ENCODE measurements at regions not wholly inside any gene's neighbourhood (a gene's known extent, or its start where the extent isn't known, plus 50 kb on each side); places are given as distances from the start of the nearest gene placed in this dataset.

GRCh38 chr2:123648956-123649355, 376.1 kb upstream of the CNTNAP5 start:
- Mint-ChIP-seq H3K27ac (ENCODE audit: unreplicated experiment) (no peak overlapping the region), H3K4me1 (ENCODE audit: low read depth, unreplicated experiment) (no peaks in the 10 kb centered on the region), H3K4me3 (ENCODE audit: unreplicated experiment) (no peak overlapping the region), H3K27me3 (ENCODE audit: unreplicated experiment) (no peaks in the 10 kb centered on the region), H3K36me3 (ENCODE audit: unreplicated experiment) (no peaks in the 10 kb centered on the region), H3K9me3 (ENCODE audit: unreplicated experiment) (no peaks in the 10 kb centered on the region)
- DNase-seq: no peak
- TF ChIP-seq, protein P1, sequence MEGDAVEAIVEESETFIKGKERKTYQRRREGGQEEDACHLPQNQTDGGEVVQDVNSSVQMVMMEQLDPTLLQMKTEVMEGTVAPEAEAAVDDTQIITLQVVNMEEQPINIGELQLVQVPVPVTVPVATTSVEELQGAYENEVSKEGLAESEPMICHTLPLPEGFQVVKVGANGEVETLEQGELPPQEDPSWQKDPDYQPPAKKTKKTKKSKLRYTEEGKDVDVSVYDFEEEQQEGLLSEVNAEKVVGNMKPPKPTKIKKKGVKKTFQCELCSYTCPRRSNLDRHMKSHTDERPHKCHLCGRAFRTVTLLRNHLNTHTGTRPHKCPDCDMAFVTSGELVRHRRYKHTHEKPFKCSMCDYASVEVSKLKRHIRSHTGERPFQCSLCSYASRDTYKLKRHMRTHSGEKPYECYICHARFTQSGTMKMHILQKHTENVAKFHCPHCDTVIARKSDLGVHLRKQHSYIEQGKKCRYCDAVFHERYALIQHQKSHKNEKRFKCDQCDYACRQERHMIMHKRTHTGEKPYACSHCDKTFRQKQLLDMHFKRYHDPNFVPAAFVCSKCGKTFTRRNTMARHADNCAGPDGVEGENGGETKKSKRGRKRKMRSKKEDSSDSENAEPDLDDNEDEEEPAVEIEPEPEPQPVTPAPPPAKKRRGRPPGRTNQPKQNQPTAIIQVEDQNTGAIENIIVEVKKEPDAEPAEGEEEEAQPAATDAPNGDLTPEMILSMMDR (IDR thresholded peaks at IDR 0.05; ENCODE audit: partially characterized antibody, unreplicated experiment): no peak

DNA sequence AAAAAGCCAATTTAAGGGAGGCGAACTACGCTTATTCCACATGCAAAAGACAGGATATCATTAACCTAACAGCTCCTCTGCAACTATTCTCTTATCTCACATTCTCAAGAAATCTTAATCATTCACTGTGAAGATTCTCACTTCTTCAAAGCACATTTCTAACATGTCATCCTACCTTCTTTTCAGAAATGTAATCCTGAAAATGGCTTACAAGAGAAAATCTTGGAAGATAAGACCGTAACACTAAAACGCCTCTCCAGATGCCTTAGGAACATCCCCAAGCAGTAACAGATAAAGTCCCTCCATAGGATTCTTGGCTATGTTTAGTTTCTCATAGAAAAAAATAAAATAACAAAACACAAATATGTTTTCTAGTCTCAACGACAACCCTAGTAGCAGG, 373.9 kb upstream of the CNTNAP5 start:
- TF ChIP-seq, protein P1 (IDR thresholded peaks at IDR 0.05; ENCODE audit: partially characterized antibody, unreplicated experiment): no peak
- Mint-ChIP-seq H3K27me3 (ENCODE audit: unreplicated experiment) (no peaks in the 10 kb centered on the region), H3K4me3 (ENCODE audit: unreplicated experiment) (no peak overlapping the region), H3K36me3 (ENCODE audit: unreplicated experiment) (no peaks in the 10 kb centered on the region), H3K4me1 (ENCODE audit: low read depth, unreplicated experiment) (no peaks in the 10 kb centered on the region), H3K27ac (ENCODE audit: unreplicated experiment) (no peak overlapping the region), H3K9me3 (ENCODE audit: unreplicated experiment) (no peaks in the 10 kb centered on the region)
- no peak for DNase-seq

- TF ChIP-seq, protein P1 (IDR thresholded peaks at IDR 0.05; ENCODE audit: partially characterized antibody, unreplicated experiment): no peak
- no peaks in the 10 kb centered on the region for H3K4me1 Mint-ChIP-seq (ENCODE audit: low read depth, unreplicated experiment)
- H3K4me3 Mint-ChIP-seq (ENCODE audit: unreplicated experiment): no peak overlapping the region
- H3K9me3 Mint-ChIP-seq (ENCODE audit: unreplicated experiment): no peaks in the 10 kb centered on the region
- H3K36me3 Mint-ChIP-seq (ENCODE audit: unreplicated experiment): no peaks in the 10 kb centered on the region
- no peak for DNase-seq
- H3K27me3 Mint-ChIP-seq (ENCODE audit: unreplicated experiment): no peaks in the 10 kb centered on the region
- no peak overlapping the region for H3K27ac Mint-ChIP-seq (ENCODE audit: unreplicated experiment)
Observed at GRCh38 chr2:123652320-123652719, 372.8 kb upstream of the CNTNAP5 start.

GRCh38 chr2:123656590-123656989, 368.5 kb upstream of the CNTNAP5 start:
- Mint-ChIP-seq H3K4me1 (ENCODE audit: low read depth, unreplicated experiment) (no peaks in the 10 kb centered on the region), H3K9me3 (ENCODE audit: unreplicated experiment) (peaks cover 2% of the 10 kb centered on the region), H3K36me3 (ENCODE audit: unreplicated experiment) (peaks cover 6% of the 10 kb centered on the region), H3K4me3 (ENCODE audit: unreplicated experiment) (no peak overlapping the region), H3K27ac (ENCODE audit: unreplicated experiment) (no peak overlapping the region), H3K27me3 (ENCODE audit: unreplicated experiment) (no peaks in the 10 kb centered on the region)
- DNase-seq: no peak
- TF ChIP-seq, protein P1 (IDR thresholded peaks at IDR 0.05; ENCODE audit: partially characterized antibody, unreplicated experiment): no peak

DNA sequence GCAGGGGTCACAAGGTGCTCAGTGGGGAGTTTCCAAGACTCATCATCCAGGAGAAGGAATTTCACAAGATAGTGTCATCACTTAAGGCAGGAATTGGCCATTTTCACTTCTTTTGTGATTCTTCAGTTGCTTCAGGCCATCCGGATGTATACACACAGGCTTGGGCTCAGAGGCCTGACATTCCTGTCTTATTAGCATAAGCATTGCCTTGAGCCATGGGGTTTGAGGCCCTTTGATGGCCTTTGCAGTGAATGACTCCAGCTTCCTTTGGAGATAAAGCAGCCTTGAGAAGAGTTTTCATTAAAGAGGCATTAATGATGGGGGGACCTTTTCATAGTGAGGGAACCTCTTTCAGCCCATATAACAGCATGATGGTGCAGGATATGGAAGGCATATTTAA, 366.0 kb upstream of the CNTNAP5 start:
- Mint-ChIP-seq H3K36me3 (ENCODE audit: unreplicated experiment) (peaks cover 6% of the 10 kb centered on the region), H3K4me3 (ENCODE audit: unreplicated experiment) (no peak overlapping the region), H3K27ac (ENCODE audit: unreplicated experiment) (no peak overlapping the region), H3K9me3 (ENCODE audit: unreplicated experiment) (peaks cover 2% of the 10 kb centered on the region), H3K4me1 (ENCODE audit: low read depth, unreplicated experiment) (no peaks in the 10 kb centered on the region), H3K27me3 (ENCODE audit: unreplicated experiment) (no peaks in the 10 kb centered on the region)
- no peak for DNase-seq
- TF ChIP-seq, protein P1 (IDR thresholded peaks at IDR 0.05; ENCODE audit: partially characterized antibody, unreplicated experiment): no peak
